HFF-Myc (cell line): ENCODE measurements at regions not wholly inside any gene's neighbourhood (a gene's known extent, or its start where the extent isn't known, plus 50 kb on each side); places are given as distances from the start of the nearest gene placed in this dataset.

ENCODE experiments used
- DNase-seq: peaks from one replicate; pipeline ENCODE4 v3.0.0-alpha.2; 2011; ENCODE audit warnings: low read depth; ENCODE audit errors: extremely low read depth
- H3K4me3 ChIP-seq: replicated peaks from 2 replicates; pipeline ENCODE4 v1.5.1; 2011; ENCODE audit warnings: low read depth, mild to moderate bottlenecking, control low read depth, low read length
- TF ChIP-seq, protein P1 (sequence below): IDR thresholded peaks from 2 replicates; pipeline ENCODE4 v1.5.1; 2012; ENCODE audit warnings: mild to moderate bottlenecking, low read depth, low read length, control low read depth; ENCODE audit errors: missing control alignments

DNA sequence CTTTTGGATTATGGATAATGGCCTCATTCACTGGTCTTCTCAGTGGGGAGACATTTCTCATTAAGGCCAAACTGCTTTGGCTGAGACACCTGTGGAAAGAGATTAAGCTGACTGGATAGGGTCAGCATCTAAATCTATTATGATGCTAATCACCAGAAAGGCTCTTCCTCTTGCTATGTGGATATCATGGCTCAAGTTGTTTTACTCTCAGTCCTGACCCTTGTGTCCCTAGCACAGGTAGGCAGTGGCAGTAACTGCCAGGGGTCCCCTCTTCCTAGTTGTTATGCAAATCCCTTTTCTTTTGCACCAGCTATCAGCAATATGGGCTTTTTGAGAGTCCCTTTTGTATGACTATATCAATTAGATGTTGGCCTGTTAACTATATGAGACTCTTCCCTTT, 335.7 kb upstream of the PLET1 start:
- TF ChIP-seq, protein P1, sequence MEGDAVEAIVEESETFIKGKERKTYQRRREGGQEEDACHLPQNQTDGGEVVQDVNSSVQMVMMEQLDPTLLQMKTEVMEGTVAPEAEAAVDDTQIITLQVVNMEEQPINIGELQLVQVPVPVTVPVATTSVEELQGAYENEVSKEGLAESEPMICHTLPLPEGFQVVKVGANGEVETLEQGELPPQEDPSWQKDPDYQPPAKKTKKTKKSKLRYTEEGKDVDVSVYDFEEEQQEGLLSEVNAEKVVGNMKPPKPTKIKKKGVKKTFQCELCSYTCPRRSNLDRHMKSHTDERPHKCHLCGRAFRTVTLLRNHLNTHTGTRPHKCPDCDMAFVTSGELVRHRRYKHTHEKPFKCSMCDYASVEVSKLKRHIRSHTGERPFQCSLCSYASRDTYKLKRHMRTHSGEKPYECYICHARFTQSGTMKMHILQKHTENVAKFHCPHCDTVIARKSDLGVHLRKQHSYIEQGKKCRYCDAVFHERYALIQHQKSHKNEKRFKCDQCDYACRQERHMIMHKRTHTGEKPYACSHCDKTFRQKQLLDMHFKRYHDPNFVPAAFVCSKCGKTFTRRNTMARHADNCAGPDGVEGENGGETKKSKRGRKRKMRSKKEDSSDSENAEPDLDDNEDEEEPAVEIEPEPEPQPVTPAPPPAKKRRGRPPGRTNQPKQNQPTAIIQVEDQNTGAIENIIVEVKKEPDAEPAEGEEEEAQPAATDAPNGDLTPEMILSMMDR: no peak
- DNase-seq: no peak
- H3K4me3 ChIP-seq: no peak overlapping the region

GRCh38 chr11:112597286-112597790, 336.7 kb upstream of the PLET1 start:
- TF ChIP-seq, protein P1: no peak
- no peak overlapping the region for H3K4me3 ChIP-seq
- DNase-seq: no peak

GRCh38 chr11:112599265-112599664, 338.6 kb upstream of the PLET1 start:
- no peak overlapping the region for H3K4me3 ChIP-seq
- DNase-seq: no peak
- TF ChIP-seq, protein P1: no peak

- H3K4me3 ChIP-seq: no peak overlapping the region
- DNase-seq: no peak
- TF ChIP-seq, protein P1: no peak
These were observed 339.3 kb upstream of the PLET1 start for GRCh38 chr11:112599856-112600533.

GRCh38 chr11:112605093-112605666, 344.5 kb upstream of the PLET1 start:
- DNase-seq: no peak
- no peak overlapping the region for H3K4me3 ChIP-seq
- TF ChIP-seq, protein P1: no peak

DNA sequence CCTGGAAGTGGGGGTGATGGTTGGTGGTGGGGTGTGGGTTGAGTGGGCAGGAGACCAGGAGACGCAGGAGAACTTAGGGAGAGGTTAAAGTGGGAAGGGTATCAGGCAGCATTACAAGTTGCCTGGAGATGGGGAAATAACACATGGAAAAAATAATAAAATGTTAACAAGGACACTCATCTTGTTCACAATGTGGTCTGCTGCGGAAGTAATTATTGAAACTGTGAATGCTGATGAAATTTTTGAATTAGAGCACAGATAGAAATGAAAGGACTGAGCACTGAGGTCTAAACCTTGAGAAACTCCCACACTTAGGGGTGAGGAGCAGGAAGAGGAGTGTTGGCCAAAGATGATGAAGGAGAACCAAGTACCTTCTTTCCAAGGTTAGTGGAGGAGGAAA, 346.0 kb upstream of the PLET1 start:
- H3K4me3 ChIP-seq: no peak overlapping the region
- no peak for DNase-seq
- TF ChIP-seq, protein P1: no peak

DNA sequence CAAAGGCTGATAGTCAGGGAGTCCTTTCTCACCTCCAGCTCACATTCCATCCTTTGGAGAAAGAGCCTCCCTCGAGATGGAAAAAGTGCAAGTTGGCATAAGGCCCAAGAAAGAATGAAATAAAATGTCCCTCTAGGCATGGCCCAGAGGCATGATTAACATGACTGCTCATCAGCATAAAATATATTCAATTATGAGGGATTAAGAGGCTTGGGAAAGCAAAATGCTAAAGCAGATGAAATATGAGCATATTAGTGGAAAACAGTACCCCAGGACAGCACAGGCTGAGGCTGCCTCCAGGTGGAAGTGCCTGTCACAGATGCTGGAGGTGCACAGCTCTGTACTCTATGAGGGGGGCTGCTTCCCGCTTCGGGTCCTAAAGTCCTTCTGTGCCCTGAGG, 347.8 kb upstream of the PLET1 start:
- DNase-seq: no peak
- TF ChIP-seq, protein P1: no peak
- H3K4me3 ChIP-seq: no peak overlapping the region
